WTC11 (cell line): ENCODE measurements at regions not wholly inside any gene's neighbourhood (a gene's known extent, or its start where the extent isn't known, plus 50 kb on each side); places are given as distances from the start of the nearest gene placed in this dataset.

Experiments used
- ATAC-seq: fragments of 200-7000 bp; cut with Tn5 transposase; 2 replicates; pipeline ENCODE4 v1.10.0; 2021; ENCODE audit warnings: mild to moderate bottlenecking, moderate library complexity
- CTCF ChIA-PET: fragments of 300-600 bp; sonication (Branson Sonifier 250); formaldehyde crosslinking; loops from one replicate; lab custom pipeline; 2021; ENCODE audit warnings: antibody characterized with exemption; lab: Charles Lee
- POLR2A ChIA-PET: fragments of 350-600 bp; sonication (Branson Sonifier 250); formaldehyde crosslinking; loops from one replicate; lab custom pipeline; 2021; ENCODE audit warnings: antibody characterized with exemption; lab: Charles Lee
- DNase-seq: peaks from one replicate; pipeline ENCODE4 v3.0.0; 2021; ENCODE audit warnings: low spot score
- H3K27ac Mint-ChIP-seq: 2 replicates; pipeline ENCODE4 v1.8.0; 2021; ENCODE audit warnings: mixed read lengths
- H3K27me3 Mint-ChIP-seq: 2 replicates; pipeline ENCODE4 v1.8.0; 2021; ENCODE audit warnings: low read depth, mild to moderate bottlenecking, moderate library complexity, mixed read lengths
- H3K36me3 Mint-ChIP-seq: 2 replicates; pipeline ENCODE4 v1.8.0; 2021; ENCODE audit warnings: mixed read lengths
- H3K4me1 Mint-ChIP-seq: 2 replicates; pipeline ENCODE4 v1.8.0; 2022; ENCODE audit warnings: mixed read lengths
- H3K4me3 Mint-ChIP-seq: 2 replicates; pipeline ENCODE4 v1.8.0; 2021; ENCODE audit warnings: mild to moderate bottlenecking, moderate library complexity, mixed read lengths
- H3K9me3 Mint-ChIP-seq: 2 replicates; pipeline ENCODE4 v1.8.0; 2021; ENCODE audit warnings: mixed read lengths
- ATF1 ChIP-seq: sonication (generic); formaldehyde crosslinking; IDR thresholded peaks from 2 replicates; pipeline ENCODE4 v1.8.1; 2023; ENCODE audit warnings: mild to moderate bottlenecking, moderate library complexity, missing genetic modification reagents
- EMX1 ChIP-seq: fragments of 250-450 bp; sonication (Bioruptor Pico); IDR thresholded peaks from 2 replicates; pipeline ENCODE4 v1.8.0; 2021; ENCODE audit warnings: mild to moderate bottlenecking
- FOXJ3 ChIP-seq: sonication (generic); formaldehyde crosslinking; IDR thresholded peaks from 2 replicates; pipeline ENCODE4 v1.9.0; 2021; ENCODE audit warnings: missing genetic modification reagents, mild to moderate bottlenecking, borderline replicate concordance
- FOXK1 ChIP-seq: sonication (generic); formaldehyde crosslinking; IDR thresholded peaks from 2 replicates; pipeline ENCODE4 v1.8.0; 2022; ENCODE audit warnings: mild to moderate bottlenecking, moderate library complexity, missing genetic modification reagents
- JUN ChIP-seq: sonication (generic); formaldehyde crosslinking; IDR thresholded peaks from 2 replicates; pipeline ENCODE4 v1.8.0; 2023; ENCODE audit warnings: mild to moderate bottlenecking, missing genetic modification reagents
- RORB ChIP-seq: fragments of 250-450 bp; sonication (Bioruptor Pico); IDR thresholded peaks from 2 replicates; pipeline ENCODE4 v1.9.0; 2021; ENCODE audit warnings: mild to moderate bottlenecking
- TP53 ChIP-seq: sonication (generic); formaldehyde crosslinking; IDR thresholded peaks from 2 replicates; pipeline ENCODE4 v1.8.1; 2023; ENCODE audit warnings: mild to moderate bottlenecking, missing genetic modification reagents
- ZNF219 ChIP-seq: sonication (generic); formaldehyde crosslinking; IDR thresholded peaks from 2 replicates; pipeline ENCODE4 v1.8.0; 2023; ENCODE audit warnings: missing genetic modification reagents, mild to moderate bottlenecking, borderline replicate concordance
- ZNF423 ChIP-seq: fragments of 250-450 bp; sonication (Bioruptor Pico); IDR thresholded peaks from 2 replicates; pipeline ENCODE4 v2.1.2; 2022; ENCODE audit warnings: mild to moderate bottlenecking, moderate library complexity
- ZNF425 ChIP-seq: fragments of 250-450 bp; sonication (Bioruptor Pico); conservative IDR thresholded peaks from 2 replicates; pipeline ENCODE4 v1.9.0; 2021; ENCODE audit warnings: mild to moderate bottlenecking
- TF ChIP-seq, protein P1 (sequence below): sonication (generic); formaldehyde crosslinking; IDR thresholded peaks from 2 replicates; pipeline ENCODE4 v1.8.1; 2022; ENCODE audit warnings: mild to moderate bottlenecking, missing genetic modification reagents, moderate library complexity, borderline replicate concordance
- TF ChIP-seq, protein P2 (sequence below): sonication (generic); formaldehyde crosslinking; conservative IDR thresholded peaks from 2 replicates; pipeline ENCODE4 v1.8.1; 2023; ENCODE audit warnings: mild to moderate bottlenecking, low read depth, missing genetic modification reagents, moderate library complexity
- TF ChIP-seq, protein P3 (sequence below): sonication (generic); formaldehyde crosslinking; conservative IDR thresholded peaks from 2 replicates; pipeline ENCODE4 v1.8.1; 2022; ENCODE audit warnings: mild to moderate bottlenecking, missing genetic modification reagents
- TF ChIP-seq, protein P4 (sequence below): fragments of 250-450 bp; sonication (Bioruptor Pico); IDR thresholded peaks from 2 replicates; pipeline ENCODE4 v1.9.0; 2021; ENCODE audit warnings: moderate library complexity, mild to moderate bottlenecking, inconsistent platforms, borderline replicate concordance
- TF ChIP-seq, protein P5 (sequence below): sonication (generic); formaldehyde crosslinking; IDR thresholded peaks from 2 replicates; pipeline ENCODE4 v1.8.1; 2023; ENCODE audit warnings: mild to moderate bottlenecking, moderate library complexity, missing genetic modification reagents
- TF ChIP-seq, protein P6 (sequence below): sonication (generic); formaldehyde crosslinking; IDR thresholded peaks from 2 replicates; pipeline ENCODE4 v1.8.1; 2022; ENCODE audit warnings: missing genetic modification reagents, borderline replicate concordance
- TF ChIP-seq, protein P7 (sequence below): fragments of 250-450 bp; sonication (Bioruptor Pico); IDR thresholded peaks from 2 replicates; pipeline ENCODE4 v1.9.0; 2021; ENCODE audit warnings: mild to moderate bottlenecking, borderline replicate concordance
- TF ChIP-seq, protein P8 (sequence below): sonication (generic); formaldehyde crosslinking; IDR thresholded peaks from 2 replicates; pipeline ENCODE4 v1.8.1; 2023; ENCODE audit warnings: mild to moderate bottlenecking, missing genetic modification reagents, moderate library complexity

DNA sequence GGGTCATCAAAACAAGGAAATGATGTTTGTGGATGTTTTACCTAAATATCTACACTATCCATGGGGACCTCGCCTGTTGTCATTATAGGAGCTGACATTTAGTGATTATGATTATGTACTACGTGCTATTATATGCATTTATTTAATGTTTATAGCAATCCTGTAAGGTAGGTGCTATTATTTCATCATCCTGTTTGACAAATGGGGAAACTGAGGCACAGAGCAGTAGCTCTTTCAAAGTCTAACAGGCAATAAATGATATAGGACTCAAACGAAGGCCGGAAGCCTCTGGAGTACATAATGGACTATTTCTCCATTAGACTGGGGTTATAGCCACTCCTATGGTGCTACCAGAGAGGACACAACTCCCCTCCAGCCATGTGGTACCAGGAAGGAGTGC, 60.6 kb upstream of the KDM7A start:
- Mint-ChIP-seq H3K36me3 (no peaks in the 10 kb centered on the region), H3K9me3 (no peaks in the 10 kb centered on the region), H3K4me3 (no peak overlapping the region), H3K27ac (no peak overlapping the region), H3K27me3 (no peaks in the 10 kb centered on the region), H3K4me1 (peaks cover 16% of the 10 kb centered on the region)
- ChIA-PET CTCF (no interaction called here), POLR2A (no interaction called here)
- no peak for ATAC-seq
- TF ChIP-seq FOXJ3 (CRISPR knock-in tag) (no peak), ZNF425 (no peak), ZNF423 (CRISPR knock-in tag) (no peak), ZNF219 (CRISPR knock-in tag) (no peak), RORB (no peak), JUN (CRISPR knock-in tag) (no peak), EMX1 (no peak)
- TF ChIP-seq, protein P1, sequence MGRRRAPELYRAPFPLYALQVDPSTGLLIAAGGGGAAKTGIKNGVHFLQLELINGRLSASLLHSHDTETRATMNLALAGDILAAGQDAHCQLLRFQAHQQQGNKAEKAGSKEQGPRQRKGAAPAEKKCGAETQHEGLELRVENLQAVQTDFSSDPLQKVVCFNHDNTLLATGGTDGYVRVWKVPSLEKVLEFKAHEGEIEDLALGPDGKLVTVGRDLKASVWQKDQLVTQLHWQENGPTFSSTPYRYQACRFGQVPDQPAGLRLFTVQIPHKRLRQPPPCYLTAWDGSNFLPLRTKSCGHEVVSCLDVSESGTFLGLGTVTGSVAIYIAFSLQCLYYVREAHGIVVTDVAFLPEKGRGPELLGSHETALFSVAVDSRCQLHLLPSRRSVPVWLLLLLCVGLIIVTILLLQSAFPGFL (CRISPR knock-in tag) = no peak
- TF ChIP-seq, protein P2, sequence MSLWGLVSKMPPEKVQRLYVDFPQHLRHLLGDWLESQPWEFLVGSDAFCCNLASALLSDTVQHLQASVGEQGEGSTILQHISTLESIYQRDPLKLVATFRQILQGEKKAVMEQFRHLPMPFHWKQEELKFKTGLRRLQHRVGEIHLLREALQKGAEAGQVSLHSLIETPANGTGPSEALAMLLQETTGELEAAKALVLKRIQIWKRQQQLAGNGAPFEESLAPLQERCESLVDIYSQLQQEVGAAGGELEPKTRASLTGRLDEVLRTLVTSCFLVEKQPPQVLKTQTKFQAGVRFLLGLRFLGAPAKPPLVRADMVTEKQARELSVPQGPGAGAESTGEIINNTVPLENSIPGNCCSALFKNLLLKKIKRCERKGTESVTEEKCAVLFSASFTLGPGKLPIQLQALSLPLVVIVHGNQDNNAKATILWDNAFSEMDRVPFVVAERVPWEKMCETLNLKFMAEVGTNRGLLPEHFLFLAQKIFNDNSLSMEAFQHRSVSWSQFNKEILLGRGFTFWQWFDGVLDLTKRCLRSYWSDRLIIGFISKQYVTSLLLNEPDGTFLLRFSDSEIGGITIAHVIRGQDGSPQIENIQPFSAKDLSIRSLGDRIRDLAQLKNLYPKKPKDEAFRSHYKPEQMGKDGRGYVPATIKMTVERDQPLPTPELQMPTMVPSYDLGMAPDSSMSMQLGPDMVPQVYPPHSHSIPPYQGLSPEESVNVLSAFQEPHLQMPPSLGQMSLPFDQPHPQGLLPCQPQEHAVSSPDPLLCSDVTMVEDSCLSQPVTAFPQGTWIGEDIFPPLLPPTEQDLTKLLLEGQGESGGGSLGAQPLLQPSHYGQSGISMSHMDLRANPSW (CRISPR knock-in tag) = no peak
- TF ChIP-seq, protein P3, sequence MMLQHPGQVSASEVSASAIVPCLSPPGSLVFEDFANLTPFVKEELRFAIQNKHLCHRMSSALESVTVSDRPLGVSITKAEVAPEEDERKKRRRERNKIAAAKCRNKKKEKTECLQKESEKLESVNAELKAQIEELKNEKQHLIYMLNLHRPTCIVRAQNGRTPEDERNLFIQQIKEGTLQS (CRISPR knock-in tag) = no peak
- TF ChIP-seq, protein P4, sequence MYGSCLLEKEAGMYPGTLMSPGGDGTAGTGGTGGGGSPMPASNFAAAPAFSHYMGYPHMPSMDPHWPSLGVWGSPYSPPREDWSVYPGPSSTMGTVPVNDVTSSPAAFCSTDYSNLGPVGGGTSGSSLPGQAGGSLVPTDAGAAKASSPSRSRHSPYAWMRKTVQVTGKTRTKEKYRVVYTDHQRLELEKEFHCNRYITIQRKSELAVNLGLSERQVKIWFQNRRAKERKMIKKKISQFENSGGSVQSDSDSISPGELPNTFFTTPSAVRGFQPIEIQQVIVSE (CRISPR knock-in tag) = no peak
- TF ChIP-seq, protein P5, sequence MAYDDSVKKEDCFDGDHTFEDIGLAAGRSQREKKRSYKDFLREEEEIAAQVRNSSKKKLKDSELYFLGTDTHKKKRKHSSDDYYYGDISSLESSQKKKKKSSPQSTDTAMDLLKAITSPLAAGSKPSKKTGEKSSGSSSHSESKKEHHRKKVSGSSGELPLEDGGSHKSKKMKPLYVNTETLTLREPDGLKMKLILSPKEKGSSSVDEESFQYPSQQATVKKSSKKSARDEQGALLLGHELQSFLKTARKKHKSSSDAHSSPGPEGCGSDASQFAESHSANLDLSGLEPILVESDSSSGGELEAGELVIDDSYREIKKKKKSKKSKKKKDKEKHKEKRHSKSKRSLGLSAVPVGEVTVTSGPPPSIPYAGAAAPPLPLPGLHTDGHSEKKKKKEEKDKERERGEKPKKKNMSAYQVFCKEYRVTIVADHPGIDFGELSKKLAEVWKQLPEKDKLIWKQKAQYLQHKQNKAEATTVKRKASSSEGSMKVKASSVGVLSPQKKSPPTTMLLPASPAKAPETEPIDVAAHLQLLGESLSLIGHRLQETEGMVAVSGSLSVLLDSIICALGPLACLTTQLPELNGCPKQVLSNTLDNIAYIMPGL = no peak
- TF ChIP-seq, protein P6, sequence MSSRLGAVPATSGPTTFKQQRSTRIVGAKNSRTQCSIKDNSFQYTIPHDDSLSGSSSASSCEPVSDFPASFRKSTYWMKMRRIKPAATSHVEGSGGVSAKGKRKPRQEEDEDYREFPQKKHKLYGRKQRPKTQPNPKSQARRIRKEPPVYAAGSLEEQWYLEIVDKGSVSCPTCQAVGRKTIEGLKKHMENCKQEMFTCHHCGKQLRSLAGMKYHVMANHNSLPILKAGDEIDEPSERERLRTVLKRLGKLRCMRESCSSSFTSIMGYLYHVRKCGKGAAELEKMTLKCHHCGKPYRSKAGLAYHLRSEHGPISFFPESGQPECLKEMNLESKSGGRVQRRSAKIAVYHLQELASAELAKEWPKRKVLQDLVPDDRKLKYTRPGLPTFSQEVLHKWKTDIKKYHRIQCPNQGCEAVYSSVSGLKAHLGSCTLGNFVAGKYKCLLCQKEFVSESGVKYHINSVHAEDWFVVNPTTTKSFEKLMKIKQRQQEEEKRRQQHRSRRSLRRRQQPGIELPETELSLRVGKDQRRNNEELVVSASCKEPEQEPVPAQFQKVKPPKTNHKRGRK (CRISPR knock-in tag) = no peak
- no peak for DNase-seq

DNA sequence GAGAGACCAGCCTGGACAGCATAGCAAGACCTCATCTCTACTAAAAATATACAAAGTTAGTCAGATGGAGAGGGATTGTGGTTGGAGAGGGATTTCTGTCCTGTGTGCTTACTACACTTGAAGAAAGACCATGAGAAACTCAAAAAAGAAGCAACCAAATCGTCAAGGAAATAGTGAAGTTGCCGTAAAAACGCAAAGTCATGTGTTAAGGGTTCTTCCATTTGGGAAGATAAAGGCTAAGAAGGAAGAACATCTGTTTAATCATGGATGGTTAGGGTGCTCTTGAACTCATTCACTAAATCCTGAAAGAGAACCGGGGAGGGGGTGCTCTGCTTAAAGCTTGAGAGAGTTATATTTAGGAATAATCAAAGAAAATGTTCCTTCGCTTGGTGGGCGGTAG, 59.8 kb upstream of the KDM7A start:
- ATAC-seq (no peak), DNase-seq (no peak)
- ChIA-PET CTCF (no interaction called here), POLR2A (no interaction called here)
- Mint-ChIP-seq H3K27me3 (no peaks in the 10 kb centered on the region), H3K4me1 (peaks cover 17% of the 10 kb centered on the region), H3K9me3 (no peaks in the 10 kb centered on the region), H3K27ac (no peak overlapping the region), H3K4me3 (no peak overlapping the region), H3K36me3 (no peaks in the 10 kb centered on the region)
- TF ChIP-seq, protein P4 (CRISPR knock-in tag) = no peak
- TF ChIP-seq ATF1 (no peak), FOXK1 (CRISPR knock-in tag) (no peak), TP53 (CRISPR knock-in tag) (no peak)
- TF ChIP-seq, protein P7, sequence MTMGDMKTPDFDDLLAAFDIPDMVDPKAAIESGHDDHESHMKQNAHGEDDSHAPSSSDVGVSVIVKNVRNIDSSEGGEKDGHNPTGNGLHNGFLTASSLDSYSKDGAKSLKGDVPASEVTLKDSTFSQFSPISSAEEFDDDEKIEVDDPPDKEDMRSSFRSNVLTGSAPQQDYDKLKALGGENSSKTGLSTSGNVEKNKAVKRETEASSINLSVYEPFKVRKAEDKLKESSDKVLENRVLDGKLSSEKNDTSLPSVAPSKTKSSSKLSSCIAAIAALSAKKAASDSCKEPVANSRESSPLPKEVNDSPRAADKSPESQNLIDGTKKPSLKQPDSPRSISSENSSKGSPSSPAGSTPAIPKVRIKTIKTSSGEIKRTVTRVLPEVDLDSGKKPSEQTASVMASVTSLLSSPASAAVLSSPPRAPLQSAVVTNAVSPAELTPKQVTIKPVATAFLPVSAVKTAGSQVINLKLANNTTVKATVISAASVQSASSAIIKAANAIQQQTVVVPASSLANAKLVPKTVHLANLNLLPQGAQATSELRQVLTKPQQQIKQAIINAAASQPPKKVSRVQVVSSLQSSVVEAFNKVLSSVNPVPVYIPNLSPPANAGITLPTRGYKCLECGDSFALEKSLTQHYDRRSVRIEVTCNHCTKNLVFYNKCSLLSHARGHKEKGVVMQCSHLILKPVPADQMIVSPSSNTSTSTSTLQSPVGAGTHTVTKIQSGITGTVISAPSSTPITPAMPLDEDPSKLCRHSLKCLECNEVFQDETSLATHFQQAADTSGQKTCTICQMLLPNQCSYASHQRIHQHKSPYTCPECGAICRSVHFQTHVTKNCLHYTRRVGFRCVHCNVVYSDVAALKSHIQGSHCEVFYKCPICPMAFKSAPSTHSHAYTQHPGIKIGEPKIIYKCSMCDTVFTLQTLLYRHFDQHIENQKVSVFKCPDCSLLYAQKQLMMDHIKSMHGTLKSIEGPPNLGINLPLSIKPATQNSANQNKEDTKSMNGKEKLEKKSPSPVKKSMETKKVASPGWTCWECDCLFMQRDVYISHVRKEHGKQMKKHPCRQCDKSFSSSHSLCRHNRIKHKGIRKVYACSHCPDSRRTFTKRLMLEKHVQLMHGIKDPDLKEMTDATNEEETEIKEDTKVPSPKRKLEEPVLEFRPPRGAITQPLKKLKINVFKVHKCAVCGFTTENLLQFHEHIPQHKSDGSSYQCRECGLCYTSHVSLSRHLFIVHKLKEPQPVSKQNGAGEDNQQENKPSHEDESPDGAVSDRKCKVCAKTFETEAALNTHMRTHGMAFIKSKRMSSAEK (CRISPR knock-in tag) = no peak
- TF ChIP-seq, protein P8, sequence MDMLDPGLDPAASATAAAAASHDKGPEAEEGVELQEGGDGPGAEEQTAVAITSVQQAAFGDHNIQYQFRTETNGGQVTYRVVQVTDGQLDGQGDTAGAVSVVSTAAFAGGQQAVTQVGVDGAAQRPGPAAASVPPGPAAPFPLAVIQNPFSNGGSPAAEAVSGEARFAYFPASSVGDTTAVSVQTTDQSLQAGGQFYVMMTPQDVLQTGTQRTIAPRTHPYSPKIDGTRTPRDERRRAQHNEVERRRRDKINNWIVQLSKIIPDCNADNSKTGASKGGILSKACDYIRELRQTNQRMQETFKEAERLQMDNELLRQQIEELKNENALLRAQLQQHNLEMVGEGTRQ = no peak
